Activated naive CD8-positive, alpha-beta T cell (primary cell): ENCODE measurements at regions not wholly inside any gene's neighbourhood (a gene's known extent, or its start where the extent isn't known, plus 50 kb on each side); places are given as distances from the start of the nearest gene placed in this dataset.

Source experiments
- H3K27ac Mint-ChIP-seq: one replicate; pipeline ENCODE4 v1.8.0; 2021; ENCODE audit warnings: mixed read lengths
- H3K27me3 Mint-ChIP-seq: one replicate; pipeline ENCODE4 v1.8.0; 2021; ENCODE audit warnings: mixed read lengths
- H3K36me3 Mint-ChIP-seq: one replicate; pipeline ENCODE4 v1.8.0; 2021; ENCODE audit warnings: mixed read lengths
- H3K4me1 Mint-ChIP-seq: one replicate; pipeline ENCODE4 v1.8.0; 2021; ENCODE audit warnings: low read depth, mixed read lengths
- H3K4me3 Mint-ChIP-seq: one replicate; pipeline ENCODE4 v1.8.0; 2021; ENCODE audit warnings: mild to moderate bottlenecking, mixed read lengths
- H3K9me3 Mint-ChIP-seq: one replicate; pipeline ENCODE4 v1.8.0; 2021; ENCODE audit warnings: low read depth, mixed read lengths

DNA sequence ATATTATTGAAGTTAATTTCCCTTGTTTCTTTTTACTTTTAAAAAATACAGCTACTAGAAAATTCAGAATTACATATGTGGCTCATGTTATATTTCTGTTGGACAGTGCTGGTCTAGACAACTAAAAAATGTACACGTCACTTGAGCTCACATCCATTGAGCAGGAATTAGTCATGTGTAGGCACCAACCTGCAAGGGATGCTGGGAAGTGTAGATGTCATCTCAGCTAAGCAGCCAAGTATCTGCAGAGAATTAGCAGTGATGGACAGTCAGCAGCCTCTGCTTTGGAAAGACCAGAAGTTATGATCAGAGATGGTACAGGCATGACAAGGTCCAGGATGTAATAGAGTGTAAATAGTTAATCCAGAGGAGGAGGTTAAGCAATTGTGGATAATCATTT is 87.1 kb upstream of the HS3ST2 start:
- Mint-ChIP-seq H3K27me3 (peaks cover 3% of the 10 kb centered on the region), H3K27ac (no peak overlapping the region), H3K4me1 (no peaks in the 10 kb centered on the region), H3K4me3 (no peak overlapping the region), H3K9me3 (no peaks in the 10 kb centered on the region), H3K36me3 (no peaks in the 10 kb centered on the region)

DNA sequence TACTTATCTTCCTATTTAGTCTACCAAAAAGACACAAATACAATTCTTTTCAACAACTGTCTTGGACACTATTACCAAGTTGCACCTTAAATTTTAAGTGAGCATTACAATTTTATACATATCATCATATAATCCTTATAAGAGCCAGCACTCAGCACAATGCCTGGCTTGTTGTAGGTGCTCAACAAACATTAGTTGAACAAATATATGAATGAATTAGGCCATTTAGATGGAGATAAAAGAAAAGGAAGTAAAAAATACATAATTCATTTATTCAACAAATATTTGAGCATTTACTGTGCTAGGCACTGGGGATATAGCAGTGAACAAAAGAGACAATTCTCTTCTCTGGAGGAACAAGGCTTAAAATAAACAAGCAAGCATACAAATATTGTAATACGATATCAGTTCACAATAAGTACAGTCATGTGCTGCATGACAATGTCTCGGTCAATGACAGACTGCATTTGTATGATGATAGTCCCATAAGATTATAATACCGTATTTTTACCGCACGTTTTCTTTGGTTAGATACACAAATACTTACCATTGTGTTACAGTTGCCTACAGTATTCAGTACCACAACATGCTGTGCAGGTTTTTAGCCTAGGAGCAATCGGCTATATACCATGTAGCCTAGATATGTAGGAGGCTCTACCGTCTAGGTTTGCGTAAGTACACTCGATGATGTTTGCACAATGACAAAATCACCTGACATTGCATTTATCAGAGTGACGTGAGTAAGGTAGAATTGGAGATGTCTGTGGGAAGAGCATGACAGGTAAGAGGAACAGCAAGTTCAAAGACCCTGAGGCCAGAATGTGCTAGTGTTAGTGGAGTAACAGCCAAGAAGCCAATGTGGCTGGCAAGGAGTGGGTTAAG is 86.4 kb upstream of the HS3ST2 start:
- Mint-ChIP-seq H3K27me3 (peaks cover 3% of the 10 kb centered on the region), H3K36me3 (no peaks in the 10 kb centered on the region), H3K27ac (no peak overlapping the region), H3K9me3 (no peaks in the 10 kb centered on the region), H3K4me3 (no peak overlapping the region), H3K4me1 (no peaks in the 10 kb centered on the region)

DNA sequence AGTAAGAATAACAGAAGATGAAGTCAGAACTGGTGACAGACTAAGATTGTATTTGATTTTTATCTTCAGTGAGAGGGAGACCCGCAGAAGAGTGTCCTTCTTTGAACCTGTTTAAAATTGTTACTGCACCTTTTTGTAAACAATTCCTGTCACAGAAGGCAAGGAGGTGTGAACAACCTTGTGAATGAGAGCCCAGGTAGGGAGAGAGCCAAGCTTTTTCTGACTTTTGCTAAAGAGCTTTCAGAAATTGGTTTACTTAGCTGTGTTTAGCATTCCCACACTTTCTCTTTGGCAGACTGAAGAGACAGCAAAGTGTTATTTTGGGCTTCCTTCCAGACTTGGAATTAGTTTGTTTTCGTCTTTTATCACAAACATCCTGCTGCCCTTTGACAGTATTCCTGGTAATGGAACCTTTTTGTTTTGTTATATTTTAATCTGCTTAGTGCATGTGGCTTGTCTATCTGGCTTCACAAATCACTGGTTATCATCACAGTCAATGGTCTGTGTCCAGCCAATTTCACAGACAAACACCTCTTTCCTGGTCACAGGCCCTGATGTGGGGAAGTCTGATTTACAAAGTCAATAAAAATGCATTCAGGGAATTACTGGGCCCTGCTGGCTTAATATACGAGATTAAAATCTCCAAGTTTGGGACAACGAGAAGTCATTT is 85.7 kb upstream of the HS3ST2 start:
- no peaks in the 10 kb centered on the region for H3K9me3 Mint-ChIP-seq
- no peak overlapping the region for H3K4me3 Mint-ChIP-seq
- no peak overlapping the region for H3K27ac Mint-ChIP-seq
- peaks cover 3% of the 10 kb centered on the region for H3K27me3 Mint-ChIP-seq
- H3K36me3 Mint-ChIP-seq: no peaks in the 10 kb centered on the region
- H3K4me1 Mint-ChIP-seq: no peaks in the 10 kb centered on the region

DNA sequence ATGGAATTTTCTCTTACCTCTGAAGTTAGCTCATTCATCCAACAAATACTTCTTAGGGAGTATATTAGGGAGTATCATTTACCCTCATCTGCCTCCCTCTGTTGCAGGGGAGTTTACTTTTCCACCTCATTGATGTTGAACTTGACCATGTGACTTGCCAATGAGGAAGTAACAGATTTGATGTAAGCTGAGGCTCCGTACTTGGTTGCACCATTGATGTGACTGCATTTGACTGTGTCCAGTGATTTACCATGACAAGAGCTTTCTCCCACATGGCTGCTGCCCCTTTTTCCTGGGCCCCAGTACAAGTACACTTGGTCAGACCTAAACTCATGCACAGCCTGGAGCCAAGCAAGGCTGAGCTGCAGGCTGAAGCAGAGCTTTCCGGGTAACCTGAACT is 81.6 kb upstream of the HS3ST2 start:
- Mint-ChIP-seq H3K4me1 (no peaks in the 10 kb centered on the region), H3K27me3 (peaks cover 2% of the 10 kb centered on the region), H3K27ac (no peak overlapping the region), H3K9me3 (no peaks in the 10 kb centered on the region), H3K36me3 (no peaks in the 10 kb centered on the region), H3K4me3 (no peak overlapping the region)

DNA sequence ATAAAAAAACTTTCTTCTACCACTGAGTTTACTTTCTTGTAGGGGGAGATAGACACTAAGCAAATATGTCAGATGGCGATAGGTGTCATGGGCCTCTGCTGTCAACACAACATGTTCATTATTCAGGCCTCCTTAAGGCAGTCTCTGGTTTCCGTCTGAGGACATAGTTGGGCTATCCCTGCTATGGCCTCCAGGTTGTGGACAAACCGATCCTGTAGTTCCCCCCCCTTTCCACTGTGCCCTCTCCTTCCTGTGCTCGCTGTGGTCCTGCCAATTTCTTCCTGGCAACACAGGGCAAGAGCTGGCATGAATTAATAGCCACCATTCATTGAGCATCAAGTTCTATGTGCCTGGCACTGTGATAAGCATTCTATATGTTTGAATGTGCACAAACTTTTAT is 81.0 kb upstream of the HS3ST2 start:
- Mint-ChIP-seq H3K9me3 (no peaks in the 10 kb centered on the region), H3K27ac (no peak overlapping the region), H3K4me3 (no peak overlapping the region), H3K4me1 (no peaks in the 10 kb centered on the region), H3K36me3 (no peaks in the 10 kb centered on the region), H3K27me3 (peaks cover 2% of the 10 kb centered on the region)

DNA sequence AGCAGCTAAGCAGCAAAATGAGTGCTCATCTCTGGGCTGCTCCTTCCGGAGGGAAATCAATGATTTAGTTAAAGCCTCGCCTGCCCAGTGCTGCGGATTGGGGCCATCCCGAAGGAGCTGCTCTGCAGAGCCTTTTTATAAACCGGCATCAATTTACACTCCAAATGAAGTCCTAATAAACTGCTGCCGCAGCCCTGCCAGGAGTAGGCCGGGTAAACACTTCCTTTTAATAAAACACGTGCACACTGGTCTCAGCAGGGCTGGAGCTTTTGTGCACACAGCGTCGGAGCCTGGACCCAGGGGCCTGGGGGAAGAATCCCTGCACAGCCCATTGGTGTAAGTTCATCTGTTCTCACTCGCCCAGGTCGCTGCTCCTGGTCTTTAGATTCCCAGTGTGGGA is 79.6 kb upstream of the HS3ST2 start:
- no peaks in the 10 kb centered on the region for H3K9me3 Mint-ChIP-seq
- H3K27me3 Mint-ChIP-seq: peaks cover 2% of the 10 kb centered on the region
- no peaks in the 10 kb centered on the region for H3K4me1 Mint-ChIP-seq
- no peak overlapping the region for H3K4me3 Mint-ChIP-seq
- no peaks in the 10 kb centered on the region for H3K36me3 Mint-ChIP-seq
- no peak overlapping the region for H3K27ac Mint-ChIP-seq

DNA sequence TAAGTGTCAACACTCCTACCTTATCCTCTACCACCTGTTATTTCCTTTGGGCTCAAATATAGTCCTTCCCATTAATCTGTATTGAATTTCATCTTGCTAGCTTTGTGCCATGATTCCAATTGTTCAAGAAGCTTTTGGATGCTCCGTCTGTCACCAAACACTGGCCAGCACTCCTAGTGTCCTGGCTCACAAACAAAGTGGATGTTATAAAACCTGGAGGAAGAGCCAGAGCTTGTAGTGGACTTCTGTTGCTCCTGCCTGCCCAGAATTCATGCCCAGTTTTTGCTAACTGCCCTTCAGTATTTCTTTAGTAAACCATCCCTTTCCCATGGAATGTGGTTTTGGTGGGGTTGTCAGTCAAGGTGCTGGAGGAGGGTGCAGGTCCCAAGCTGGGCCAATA is 77.2 kb upstream of the HS3ST2 start:
- Mint-ChIP-seq H3K4me1 (no peaks in the 10 kb centered on the region), H3K27me3 (peaks cover 8% of the 10 kb centered on the region), H3K27ac (no peak overlapping the region), H3K4me3 (no peak overlapping the region), H3K36me3 (no peaks in the 10 kb centered on the region), H3K9me3 (no peaks in the 10 kb centered on the region)

DNA sequence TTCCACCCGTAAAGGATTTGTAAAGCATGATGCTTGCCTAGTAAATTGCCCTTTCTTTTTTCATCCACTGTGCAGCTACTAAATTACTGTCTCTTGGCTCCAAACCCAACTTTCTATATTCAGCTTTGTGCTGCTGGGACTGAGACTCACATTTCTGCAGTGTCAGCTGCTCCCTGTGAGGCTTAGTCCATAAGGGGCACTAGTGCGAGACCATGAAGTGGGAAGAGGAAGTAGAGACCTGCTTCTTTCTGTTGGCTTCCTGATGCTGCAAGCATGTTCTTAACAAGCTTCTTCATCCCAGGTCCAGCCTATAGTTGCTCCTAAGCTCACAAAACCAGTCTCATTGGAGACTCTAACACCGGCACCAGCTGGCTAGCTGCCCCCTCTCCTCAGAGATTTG is 74.9 kb upstream of the HS3ST2 start:
- Mint-ChIP-seq H3K27me3 (peaks cover 8% of the 10 kb centered on the region), H3K4me1 (no peaks in the 10 kb centered on the region), H3K9me3 (peaks cover 3% of the 10 kb centered on the region), H3K27ac (no peak overlapping the region), H3K36me3 (no peaks in the 10 kb centered on the region), H3K4me3 (no peak overlapping the region)

DNA sequence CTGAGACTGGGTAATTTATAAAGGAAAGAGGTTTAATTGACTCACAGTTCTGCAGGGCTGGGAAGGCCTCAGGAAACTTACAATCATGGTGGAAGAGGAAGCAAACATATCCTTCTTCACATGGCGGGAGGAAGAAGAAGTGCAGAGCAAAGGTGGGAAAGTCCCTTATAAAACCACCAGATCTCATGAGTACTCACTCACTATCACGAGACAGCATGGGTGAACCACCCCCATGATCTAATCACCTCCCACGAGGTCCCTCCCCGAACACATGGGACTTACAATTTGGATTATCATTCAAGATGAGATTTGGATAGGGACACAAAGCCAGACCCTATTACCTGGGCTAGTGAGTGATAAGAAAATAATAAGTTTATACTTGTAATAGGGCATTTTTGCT is 70.6 kb upstream of the HS3ST2 start:
- H3K4me3 Mint-ChIP-seq: no peak overlapping the region
- no peak overlapping the region for H3K27ac Mint-ChIP-seq
- peaks cover 22% of the 10 kb centered on the region for H3K27me3 Mint-ChIP-seq
- H3K9me3 Mint-ChIP-seq: peaks cover 18% of the 10 kb centered on the region
- H3K36me3 Mint-ChIP-seq: peaks cover 3% of the 10 kb centered on the region
- no peaks in the 10 kb centered on the region for H3K4me1 Mint-ChIP-seq

DNA sequence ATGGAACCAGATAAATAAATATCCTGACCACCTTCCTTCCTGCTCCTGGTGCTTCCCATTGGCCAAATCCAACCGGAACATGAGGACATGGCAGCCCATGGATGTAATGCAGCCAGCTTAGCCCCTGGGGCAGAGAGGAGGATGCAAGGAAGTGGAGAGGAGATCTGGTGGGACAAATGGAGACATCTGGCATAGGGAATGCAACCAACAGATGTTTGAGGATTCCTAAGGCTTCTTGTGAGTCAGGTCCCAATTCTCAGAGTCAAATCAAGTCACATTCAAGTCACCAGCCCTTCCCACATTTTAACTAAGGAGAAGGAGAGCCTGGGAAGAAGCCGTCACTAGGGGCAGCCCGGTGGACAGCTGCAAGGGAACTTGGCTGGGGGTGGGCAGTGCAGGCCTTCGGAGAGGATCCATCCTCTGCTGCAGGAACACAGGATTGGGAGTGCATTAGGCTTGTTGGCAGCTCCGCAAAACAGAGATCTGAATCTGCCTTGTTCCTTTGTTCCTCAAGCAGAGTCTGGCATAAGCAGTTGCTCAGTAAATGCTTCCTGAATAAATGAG is 62.8 kb upstream of the HS3ST2 start:
- no peaks in the 10 kb centered on the region for H3K4me1 Mint-ChIP-seq
- H3K27ac Mint-ChIP-seq: no peak overlapping the region
- H3K4me3 Mint-ChIP-seq: no peak overlapping the region
- peaks cover 3% of the 10 kb centered on the region for H3K9me3 Mint-ChIP-seq
- no peaks in the 10 kb centered on the region for H3K36me3 Mint-ChIP-seq
- peaks cover 9% of the 10 kb centered on the region for H3K27me3 Mint-ChIP-seq

DNA sequence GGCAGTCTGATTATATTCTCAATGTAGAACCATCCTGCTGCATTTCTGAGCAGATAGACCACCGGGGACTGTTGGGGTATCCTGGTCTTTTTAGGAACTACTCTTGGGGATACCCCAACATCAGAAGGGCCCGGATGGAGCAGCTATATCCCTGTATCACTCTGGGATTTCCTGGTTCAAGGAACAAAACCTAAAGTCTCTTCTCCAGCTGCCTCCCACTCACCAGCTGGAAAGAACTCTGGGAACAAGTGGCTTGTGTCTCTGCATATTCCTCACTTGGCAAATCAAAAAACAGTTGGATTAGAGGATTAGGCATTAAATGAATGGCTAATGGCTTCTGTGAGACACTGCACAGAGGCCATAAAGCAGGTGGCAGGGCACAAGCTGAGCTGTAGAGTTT is 62.3 kb upstream of the HS3ST2 start:
- Mint-ChIP-seq H3K4me3 (no peak overlapping the region), H3K27ac (no peak overlapping the region), H3K36me3 (no peaks in the 10 kb centered on the region), H3K4me1 (no peaks in the 10 kb centered on the region), H3K9me3 (no peaks in the 10 kb centered on the region), H3K27me3 (peaks cover 6% of the 10 kb centered on the region)

DNA sequence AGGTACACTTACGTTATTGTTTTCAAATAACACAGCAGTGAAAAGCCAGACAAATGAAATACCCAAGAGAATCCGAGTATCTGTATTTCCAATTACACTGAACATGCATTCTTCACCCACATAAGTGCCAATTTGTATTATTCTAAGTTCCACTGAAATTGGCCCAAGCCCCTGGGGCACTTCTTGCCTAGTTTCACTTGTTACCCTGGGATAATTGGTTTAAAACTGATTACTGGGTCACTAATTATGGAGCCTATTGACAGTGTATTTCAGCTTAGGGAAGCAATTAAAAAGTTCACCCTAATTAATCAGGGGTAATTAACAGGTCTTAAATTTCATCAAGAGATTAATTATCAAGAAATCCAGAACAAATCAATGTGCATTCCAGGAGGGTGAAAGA is 60.5 kb upstream of the HS3ST2 start:
- Mint-ChIP-seq H3K36me3 (no peaks in the 10 kb centered on the region), H3K27ac (no peak overlapping the region), H3K27me3 (peaks cover 8% of the 10 kb centered on the region), H3K9me3 (no peaks in the 10 kb centered on the region), H3K4me1 (no peaks in the 10 kb centered on the region), H3K4me3 (no peak overlapping the region)

DNA sequence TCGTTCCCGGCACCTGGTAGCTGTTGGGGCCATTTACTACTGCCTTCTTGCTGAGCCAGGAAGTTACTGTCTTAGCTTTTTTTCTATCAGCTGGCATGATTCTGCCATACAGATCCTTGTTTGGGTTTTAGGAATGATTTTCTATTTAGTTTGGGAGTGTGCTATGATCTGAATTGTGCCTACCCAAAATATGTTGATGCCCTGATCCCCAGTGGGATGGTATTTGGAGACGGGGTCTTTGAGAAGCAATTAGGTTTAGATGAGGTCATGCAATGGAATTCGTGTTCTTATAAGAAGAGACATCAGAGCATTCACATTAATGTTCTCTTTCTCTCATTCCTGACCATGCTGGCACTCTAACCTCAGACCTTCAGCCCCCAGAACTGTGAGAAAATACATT is 59.4 kb upstream of the HS3ST2 start:
- Mint-ChIP-seq H3K9me3 (no peaks in the 10 kb centered on the region), H3K4me3 (no peak overlapping the region), H3K4me1 (no peaks in the 10 kb centered on the region), H3K27me3 (peaks cover 9% of the 10 kb centered on the region), H3K27ac (no peak overlapping the region), H3K36me3 (no peaks in the 10 kb centered on the region)

DNA sequence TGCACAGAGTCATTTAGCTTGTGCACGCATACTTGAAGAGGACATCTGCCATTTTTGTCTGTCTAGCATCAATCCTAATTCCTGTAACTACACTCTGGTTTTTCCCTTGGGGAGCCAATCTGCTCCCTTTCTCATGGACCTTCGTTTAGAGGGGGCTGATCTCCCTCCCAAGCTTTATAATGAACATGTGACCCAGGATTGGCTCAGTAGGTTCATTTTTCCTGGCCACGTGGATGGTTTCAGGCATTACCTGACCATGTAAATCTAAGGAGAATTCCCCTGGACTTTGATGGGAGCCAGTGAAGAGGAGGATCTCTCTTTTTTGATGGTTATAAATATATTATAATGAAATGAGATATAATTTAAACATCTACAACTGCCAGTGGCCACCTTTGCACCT is 56.8 kb upstream of the HS3ST2 start:
- H3K27ac Mint-ChIP-seq: no peak overlapping the region
- no peaks in the 10 kb centered on the region for H3K36me3 Mint-ChIP-seq
- peaks cover 10% of the 10 kb centered on the region for H3K27me3 Mint-ChIP-seq
- no peaks in the 10 kb centered on the region for H3K4me1 Mint-ChIP-seq
- H3K4me3 Mint-ChIP-seq: no peak overlapping the region
- H3K9me3 Mint-ChIP-seq: no peaks in the 10 kb centered on the region

DNA sequence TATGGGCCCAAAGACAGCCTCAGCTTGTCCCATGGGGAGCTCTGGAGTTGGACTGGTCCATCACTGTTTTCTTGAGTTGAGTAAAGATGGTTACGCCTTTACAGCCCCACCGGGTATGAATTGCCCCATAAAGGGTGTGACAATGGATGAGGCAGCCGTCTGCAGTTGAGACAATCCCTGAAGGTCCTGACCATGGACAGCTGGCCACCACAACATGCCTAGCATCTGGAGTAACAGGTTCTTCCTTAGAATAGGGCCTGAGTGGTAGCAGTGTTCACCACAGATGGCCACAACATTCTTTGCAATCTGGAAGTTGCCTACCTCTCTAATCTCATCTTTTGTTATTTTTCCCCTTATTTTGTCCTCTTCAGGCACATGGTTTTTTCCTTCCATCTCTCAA is 51.5 kb upstream of the HS3ST2 start:
- no peaks in the 10 kb centered on the region for H3K36me3 Mint-ChIP-seq
- H3K4me1 Mint-ChIP-seq: no peaks in the 10 kb centered on the region
- H3K27me3 Mint-ChIP-seq: peaks cover 14% of the 10 kb centered on the region
- no peaks in the 10 kb centered on the region for H3K9me3 Mint-ChIP-seq
- no peak overlapping the region for H3K4me3 Mint-ChIP-seq
- H3K27ac Mint-ChIP-seq: no peak overlapping the region
